OCI-LY1 (cell line): ENCODE measurements at regions not wholly inside any gene's neighbourhood (a gene's known extent, or its start where the extent isn't known, plus 50 kb on each side); places are given as distances from the start of the nearest gene placed in this dataset.

ENCODE experiments used
- CTCF ChIP-seq: fragments of 200-600 bp; sonication (generic), shearing (Covaris generic); IDR thresholded peaks from 2 replicates; pipeline ENCODE4 v1.5.1; 2017; ENCODE audit warnings: mild to moderate bottlenecking, antibody characterized with exemption, low read length, moderate library complexity, mixed read lengths
- EZH2 ChIP-seq: fragments of 200-600 bp; sonication (generic), shearing (Covaris generic); IDR thresholded peaks from 2 replicates; pipeline ENCODE4 v1.8.0; 2017; ENCODE audit warnings: borderline replicate concordance, mixed run types, mild to moderate bottlenecking, antibody characterized with exemption, low read length, moderate library complexity, mixed read lengths

GRCh38 chr11:90392692-90393091, 169.8 kb upstream of the CHORDC1 start:
- TF ChIP-seq CTCF (no peak; the same call in 1 of the 2 replicates), EZH2 (no peak)
